Smooth muscle cell (in vitro differentiated cells): ENCODE measurements at regions not wholly inside any gene's neighbourhood (a gene's known extent, or its start where the extent isn't known, plus 50 kb on each side); places are given as distances from the start of the nearest gene placed in this dataset.

Experiments
- DNase-seq: peaks from one replicate; lab custom pipeline; 2025; ENCODE audit not compliant: unreplicated experiment; lab: John Stamatoyannopoulos, UW
- H2AFZ ChIP-seq: fragments of 200-600 bp; sonication (generic); 2 replicates; pipeline ENCODE4 v1.6.0; 2016; ENCODE audit warnings: antibody characterized with exemption, low read depth, mild to moderate bottlenecking
- H3F3A ChIP-seq: fragments of 200-600 bp; sonication (generic); 2 replicates; pipeline ENCODE4 v1.6.0; 2017; ENCODE audit warnings: antibody characterized with exemption, low read depth
- H3K27ac ChIP-seq: fragments of 200-600 bp; sonication (generic); 2 replicates; pipeline ENCODE4 v1.5.1; 2016; ENCODE audit warnings: low read depth, mild to moderate bottlenecking
- H3K27me3 ChIP-seq: fragments of 200-600 bp; sonication (generic); 2 replicates; pipeline ENCODE4 v1.6.1; 2016; ENCODE audit warnings: low read depth, mild to moderate bottlenecking
- H3K36me3 ChIP-seq: fragments of 200-600 bp; sonication (generic); 2 replicates; pipeline ENCODE4 v1.5.1; 2016; ENCODE audit warnings: low read depth
- H3K4me1 ChIP-seq: fragments of 200-600 bp; sonication (generic); 2 replicates; pipeline ENCODE4 v1.5.1; 2016; ENCODE audit warnings: low read depth
- H3K4me2 ChIP-seq: fragments of 200-600 bp; sonication (generic); 2 replicates; pipeline ENCODE4 v1.6.0; 2016; ENCODE audit warnings: mild to moderate bottlenecking
- H3K4me3 ChIP-seq: fragments of 200-600 bp; sonication (generic); 2 replicates; pipeline ENCODE4 v1.5.1; 2016; ENCODE audit warnings: mild to moderate bottlenecking
- H3K79me2 ChIP-seq: fragments of 200-600 bp; sonication (generic); 2 replicates; pipeline ENCODE4 v1.6.0; 2016; ENCODE audit warnings: low read depth, mild to moderate bottlenecking
- H3K9ac ChIP-seq: fragments of 200-600 bp; sonication (generic); 2 replicates; pipeline ENCODE4 v1.6.0; 2016; ENCODE audit warnings: low read depth
- H3K9me3 ChIP-seq: fragments of 200-600 bp; sonication (generic); replicated peaks from 2 replicates; pipeline ENCODE4 v1.5.1; 2016; ENCODE audit warnings: low read depth
- H4K20me1 ChIP-seq: fragments of 200-600 bp; sonication (generic); 2 replicates; pipeline ENCODE4 v1.6.0; 2016; ENCODE audit warnings: low read depth
- CTCF ChIP-seq: fragments of 200-600 bp; sonication (generic); IDR thresholded peaks from 2 replicates; pipeline ENCODE4 v1.5.1; 2017; ENCODE audit warnings: borderline replicate concordance, mild to moderate bottlenecking, antibody characterized with exemption; ENCODE audit not compliant: insufficient read depth, poor library complexity, severe bottlenecking
- WGBS: methylation state at CpG from one replicate; pipeline ENCODE4 v1.1.7; 2016; ENCODE audit warnings: low lambda C conversion rate; 5-methylcytosine and 5-hydroxymethylcytosine counted together

DNA sequence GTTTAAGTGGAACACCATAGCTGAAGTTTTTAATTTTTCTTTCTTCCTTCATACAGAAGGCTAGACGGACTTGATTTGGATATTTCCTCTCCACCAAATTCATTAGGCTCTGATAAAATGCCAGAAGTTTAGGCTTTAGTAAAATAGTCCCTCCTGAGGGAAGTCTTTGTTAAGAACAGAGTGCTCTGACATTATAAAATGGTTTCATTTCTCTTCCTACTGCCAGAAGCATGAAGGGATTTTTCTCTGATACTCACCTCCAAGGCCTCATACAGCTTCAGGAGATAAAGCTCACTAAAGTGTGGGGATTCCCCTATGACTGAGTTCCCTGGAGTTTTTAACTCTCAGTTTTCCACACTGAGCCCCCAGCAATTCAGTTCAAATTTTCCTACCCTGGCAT is 1489.6 kb downstream of the REEP3 start:
- peak overlapping the region; percentile 62 for H2AFZ ChIP-seq
- H3K27me3 ChIP-seq = no peaks in the 10 kb centered on the region
- no peaks in the 10 kb centered on the region for H3K9me3 ChIP-seq
- no peaks in the 10 kb centered on the region for H3F3A ChIP-seq
- no peaks in the 10 kb centered on the region for H3K36me3 ChIP-seq
- no peaks in the 10 kb centered on the region for H3K79me2 ChIP-seq
- no peak for TF ChIP-seq CTCF
- no peak overlapping the region for H3K4me2 ChIP-seq
- H3K4me3 ChIP-seq = no peak overlapping the region
- H3K4me1 ChIP-seq = no peaks in the 10 kb centered on the region
- no peak overlapping the region for H3K27ac ChIP-seq
- H3K9ac ChIP-seq = no peak overlapping the region
- no peak for DNase-seq
- H4K20me1 ChIP-seq = no peaks in the 10 kb centered on the region
- 94% methylated on average over 1 of the region's 1 CpG for WGBS

DNA sequence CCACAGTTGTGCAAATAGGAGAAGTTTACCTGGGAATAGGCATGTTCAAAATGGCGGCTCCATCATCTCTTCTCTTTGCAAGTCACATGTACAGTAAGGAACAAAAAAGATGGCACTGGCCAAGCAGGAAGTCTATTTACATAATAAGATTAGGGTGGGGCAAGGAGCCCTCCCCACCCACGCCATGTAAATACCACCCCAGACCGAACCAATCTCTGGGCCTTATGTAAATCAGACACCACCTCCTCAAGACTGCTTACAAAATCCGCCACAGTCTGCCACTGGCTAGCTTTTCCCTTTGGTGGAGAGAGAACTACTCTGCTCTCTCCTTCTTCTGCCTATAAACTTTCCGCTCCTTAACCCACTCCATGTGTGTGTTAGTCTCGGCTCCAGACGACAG is 1496.3 kb downstream of the REEP3 start:
- H3K4me2 ChIP-seq = no peak overlapping the region
- no peak overlapping the region for H3K9ac ChIP-seq
- DNase-seq = no peak
- no peaks in the 10 kb centered on the region for H3K9me3 ChIP-seq
- H3K4me3 ChIP-seq = no peak overlapping the region
- H4K20me1 ChIP-seq = no peaks in the 10 kb centered on the region
- WGBS = 94% methylated on average over 7 of the region's 7 CpGs
- no peaks in the 10 kb centered on the region for H3F3A ChIP-seq
- no peaks in the 10 kb centered on the region for H3K36me3 ChIP-seq
- TF ChIP-seq CTCF = no peak
- no peak overlapping the region for H2AFZ ChIP-seq
- no peaks in the 10 kb centered on the region for H3K79me2 ChIP-seq
- H3K4me1 ChIP-seq = no peaks in the 10 kb centered on the region
- no peak overlapping the region for H3K27ac ChIP-seq
- H3K27me3 ChIP-seq = no peaks in the 10 kb centered on the region

GRCh38 chr10:65024886-65025285 is 1503.7 kb downstream of the REEP3 start:
- Histone ChIP-seq H3K27me3 (no peaks in the 10 kb centered on the region), H3K27ac (no peak overlapping the region), H3K36me3 (no peaks in the 10 kb centered on the region), H2AFZ (no peak overlapping the region), H3K4me1 (no peaks in the 10 kb centered on the region), H3K4me2 (no peak overlapping the region), H3K9ac (no peak overlapping the region), H3F3A (no peaks in the 10 kb centered on the region), H3K79me2 (no peaks in the 10 kb centered on the region), H3K4me3 (no peak overlapping the region), H3K9me3 (no peaks in the 10 kb centered on the region), H4K20me1 (no peaks in the 10 kb centered on the region)
- no peak for TF ChIP-seq CTCF
- DNase-seq = no peak

- no peak for TF ChIP-seq CTCF
- Histone ChIP-seq H3K4me3 (no peak overlapping the region), H4K20me1 (no peaks in the 10 kb centered on the region), H3K27ac (no peak overlapping the region), H3K4me2 (no peak overlapping the region), H3F3A (no peaks in the 10 kb centered on the region), H3K4me1 (no peaks in the 10 kb centered on the region), H3K9ac (no peak overlapping the region), H2AFZ (no peak overlapping the region), H3K36me3 (no peaks in the 10 kb centered on the region), H3K79me2 (no peaks in the 10 kb centered on the region), H3K9me3 (no peaks in the 10 kb centered on the region), H3K27me3 (no peaks in the 10 kb centered on the region)
- DNase-seq = no peak
Observed at GRCh38 chr10:65030263-65030662, 1509.1 kb downstream of the REEP3 start.
